T-cell (primary cell): ENCODE measurements at regions not wholly inside any gene's neighbourhood (a gene's known extent, or its start where the extent isn't known, plus 50 kb on each side); places are given as distances from the start of the nearest gene placed in this dataset.

Experiments used
- ATAC-seq, 4 experiments: fragments of 200-7000 bp in 3 of 4; fragments of 150-1000 bp in 1 of 4; cut with Tn5 transposase; replicated peaks in 1 of 4; 1 replicate in 3 of 4; 2 replicates in 1 of 4; pipeline ENCODE4 v1.10.0; 2021; ENCODE audit warnings: moderate library complexity in 3 of 4, mild to moderate bottlenecking in 2 of 4, moderate number of reproducible peaks in 1 of 4
- CTCF ChIA-PET, 2 donors: fragments of 300-600 bp; sonication (Branson Sonifier 250); formaldehyde crosslinking; loops; one replicate each; lab custom pipeline; 2022; ENCODE audit warnings: antibody characterized with exemption in 2 of 2; lab: Charles Lee
- POLR2A ChIA-PET, 2 donors: fragments of 300-600 bp; sonication (Branson Sonifier 250); formaldehyde crosslinking; loops; one replicate each; lab custom pipeline; 2022; ENCODE audit warnings: antibody characterized with exemption in 2 of 2; lab: Charles Lee
- DNase-seq, 35 experiments: peaks; one replicate each; pipeline versions ENCODE4 v3.0.0 to v3.0.0-alpha.2; 2013 to 2023
- H3K27ac ChIP-seq: one replicate; pipeline ENCODE4 v1.5.1; 2013; ENCODE audit warnings: low read length
- H3K27me3 ChIP-seq, 2 experiments: replicated peaks in 1 of 2; 1 replicate in 1 of 2; 2 replicates in 1 of 2; pipeline versions ENCODE4 v1.6.1 to v1.7.0; 2013; ENCODE audit warnings: low read length in 1 of 2, mixed read lengths in 1 of 2; ENCODE audit not compliant: control insufficient read depth in 2 of 2, insufficient read depth in 2 of 2; ENCODE audit errors: extremely low read depth in 1 of 2
- H3K36me3 ChIP-seq, 2 donors: 1 replicate in 1 of 2; 2 replicates in 1 of 2; pipeline versions ENCODE4 v1.6.1 to v1.7.0; 2013; ENCODE audit warnings: low read length in 1 of 2; ENCODE audit not compliant: control insufficient read depth in 2 of 2, insufficient read depth in 1 of 2; ENCODE audit errors: extremely low read depth in 1 of 2
- H3K4me1 ChIP-seq, 2 experiments: 1 replicate in 1 of 2; 2 replicates in 1 of 2; pipeline versions ENCODE4 v1.6.1 to v1.7.0; 2013; ENCODE audit warnings: low read length in 2 of 2, mixed read lengths in 1 of 2; ENCODE audit not compliant: insufficient read depth in 2 of 2, control insufficient read depth in 1 of 2; ENCODE audit errors: extremely low read depth in 1 of 2
- H3K4me3 ChIP-seq, 2 donors: 1 replicate in 1 of 2; 2 replicates in 1 of 2; pipeline versions ENCODE4 v1.5.1 to v1.7.0; 2013; ENCODE audit warnings: mild to moderate bottlenecking in 2 of 2, low read length in 1 of 2, moderate library complexity in 1 of 2; ENCODE audit not compliant: control insufficient read depth in 1 of 2; ENCODE audit errors: extremely low read depth in 1 of 2
- H3K9me3 ChIP-seq: 2 replicates; pipeline ENCODE4 v1.7.0; 2013
- H3K27ac Mint-ChIP-seq, 2 donors: one replicate each; pipeline ENCODE4 v1.8.0; 2020 to 2021; ENCODE audit warnings: mild to moderate bottlenecking in 2 of 2, mixed read lengths in 2 of 2
- H3K27me3 Mint-ChIP-seq, 2 donors: one replicate each; pipeline ENCODE4 v1.8.0; 2021 to 2022; ENCODE audit warnings: mixed read lengths in 2 of 2
- H3K36me3 Mint-ChIP-seq: one replicate; pipeline ENCODE4 v1.8.0; 2021; ENCODE audit warnings: mixed read lengths
- H3K4me1 Mint-ChIP-seq, 3 donors: one replicate each; pipeline ENCODE4 v1.8.0; 2020 to 2022; ENCODE audit warnings: mixed read lengths in 3 of 3, mild to moderate bottlenecking in 1 of 3
- H3K4me3 Mint-ChIP-seq, 3 donors: one replicate each; pipeline ENCODE4 v1.8.0; 2020 to 2022; ENCODE audit warnings: mild to moderate bottlenecking in 3 of 3, mixed read lengths in 3 of 3, moderate library complexity in 3 of 3
- H3K9me3 Mint-ChIP-seq, 3 donors: one replicate each; pipeline ENCODE4 v1.8.0; 2020 to 2022; ENCODE audit warnings: mixed read lengths in 3 of 3
- WGBS: methylation state at CpG from one replicate; pipeline ENCODE4 v1.1.5; 2013; ENCODE audit warnings: missing lambda C conversion rate; ENCODE audit not compliant: insufficient coverage; 5-methylcytosine and 5-hydroxymethylcytosine counted together

DNA sequence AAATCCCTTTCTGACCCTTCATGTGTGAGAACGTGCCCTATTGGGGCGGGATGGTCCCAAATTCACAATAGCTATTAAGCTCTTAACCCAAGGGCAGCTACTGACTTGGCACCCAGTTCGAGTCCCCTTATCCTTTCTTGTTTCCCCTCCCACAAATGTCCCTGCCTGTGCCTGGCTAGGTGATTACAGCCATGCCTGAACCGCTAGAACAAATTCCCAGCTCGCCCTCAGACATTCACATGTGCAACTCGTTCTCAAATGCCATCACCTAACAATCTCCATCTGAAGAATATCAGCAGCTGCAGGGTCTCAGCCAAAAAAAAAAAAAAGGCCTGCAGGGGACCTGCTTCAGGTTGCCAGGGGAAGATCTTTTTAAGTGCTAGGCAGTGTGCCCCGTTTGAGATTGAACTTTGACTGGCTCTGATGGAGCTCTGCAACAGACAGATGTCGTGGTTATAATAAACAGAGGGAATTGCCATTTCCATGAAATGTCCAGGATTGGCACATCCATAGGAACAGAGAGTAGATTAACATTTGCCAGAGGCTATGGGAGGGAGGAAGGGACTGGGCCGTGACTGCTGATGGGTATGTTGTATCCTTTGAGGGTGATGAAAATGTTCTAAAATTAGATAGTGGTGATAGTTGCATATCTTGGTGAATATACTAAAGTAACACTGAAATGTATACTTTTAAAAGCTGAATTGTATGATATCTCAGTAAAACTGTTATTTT, 347.2 kb upstream of the WWC1 start:
- DNase-seq, result no peak
- Mint-ChIP-seq H3K9me3 (peaks cover 0 to 3% (median 0%) of the 10 kb centered on the region in 3 donors), H3K4me3 (no peak overlapping the region), H3K27me3 (no peaks in the 10 kb centered on the region), H3K27ac (no peak overlapping the region), H3K4me1 (no peaks in the 10 kb centered on the region), H3K36me3 (no peaks in the 10 kb centered on the region)
- ATAC-seq, result no peak
- Histone ChIP-seq H3K36me3 (no peaks in the 10 kb centered on the region), H3K27ac (no peak overlapping the region), H3K27me3 (peaks cover 0 to 4% of the 10 kb centered on the region in 2 experiments), H3K4me1 (no peaks in the 10 kb centered on the region), H3K9me3 (no peaks in the 10 kb centered on the region), H3K4me3 (no peak overlapping the region)
- 88% methylated on average over 7 of the region's 9 CpGs for WGBS
- CTCF ChIA-PET, result interaction anchor here in 1 of 2 donors (0.7 kb wide), 1 partner anchor 26 kb away, joined by 3 read pairs; no protein-coding TSS in a partner anchor
- POLR2A ChIA-PET, result interaction anchor here in 1 of 2 donors (0.6 kb wide), 1 partner anchor 221 kb away, joined by 3 read pairs; no protein-coding TSS in a partner anchor

DNA sequence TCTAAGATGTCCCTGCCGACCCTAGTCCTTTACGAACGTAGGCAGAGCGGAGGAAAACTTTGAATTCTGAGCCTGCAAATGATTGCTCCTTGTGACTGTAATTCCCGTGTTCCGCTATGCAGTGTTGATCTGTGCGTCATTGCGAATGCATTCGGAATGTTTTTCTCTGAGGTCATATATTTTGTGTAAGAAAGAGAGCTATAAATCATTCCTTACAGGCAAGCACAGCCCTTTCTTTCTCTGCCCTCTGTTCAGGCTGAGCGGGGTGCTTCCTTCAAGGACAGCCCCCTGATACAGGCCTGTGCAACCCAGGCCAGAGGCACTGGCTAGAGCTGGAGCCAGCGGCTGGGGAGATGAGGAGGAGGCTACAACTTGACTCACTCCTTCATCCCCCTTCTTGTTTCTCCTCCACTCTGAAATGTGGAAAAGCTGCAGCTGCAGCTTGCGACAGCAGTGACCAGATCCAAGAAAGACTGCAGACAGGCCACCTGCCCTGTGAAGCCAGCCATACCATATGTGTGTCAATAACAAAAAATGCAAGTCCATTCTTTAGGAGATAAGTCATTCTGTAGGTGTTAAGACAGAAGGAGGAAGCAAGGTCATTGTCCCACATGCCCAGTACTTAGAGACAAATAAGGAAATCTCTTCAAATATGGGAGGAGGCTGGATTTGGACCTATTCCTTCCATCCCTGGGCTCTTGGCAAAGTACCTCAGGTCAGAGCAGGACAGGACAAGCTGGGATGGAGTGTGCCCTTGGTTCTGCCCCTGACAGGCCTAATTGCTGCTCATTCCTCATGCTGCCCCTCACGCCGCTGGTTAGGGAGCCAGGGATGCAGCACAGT, 345.7 kb upstream of the WWC1 start:
- Histone ChIP-seq H3K4me1 (no peaks in the 10 kb centered on the region), H3K9me3 (no peaks in the 10 kb centered on the region), H3K27ac (no peak overlapping the region), H3K4me3 (no peak overlapping the region), H3K27me3 (peaks cover 0 to 4% of the 10 kb centered on the region in 2 experiments), H3K36me3 (no peaks in the 10 kb centered on the region)
- no peak for DNase-seq
- H3K9me3 Mint-ChIP-seq, result peaks cover 0 to 3% (median 0%) of the 10 kb centered on the region in 3 donors
- 69% methylated on average over 5 of the region's 14 CpGs for WGBS
- H3K4me3 Mint-ChIP-seq, result no peak overlapping the region
- peak overlapping the region in 1 of 2 donors; percentile 6 for H3K27ac Mint-ChIP-seq
- ChIA-PET CTCF (no interaction called here), POLR2A (no interaction called here)
- H3K4me1 Mint-ChIP-seq, result no peaks in the 10 kb centered on the region
- no peaks in the 10 kb centered on the region for H3K36me3 Mint-ChIP-seq
- ATAC-seq, result no peak
- no peaks in the 10 kb centered on the region for H3K27me3 Mint-ChIP-seq

DNA sequence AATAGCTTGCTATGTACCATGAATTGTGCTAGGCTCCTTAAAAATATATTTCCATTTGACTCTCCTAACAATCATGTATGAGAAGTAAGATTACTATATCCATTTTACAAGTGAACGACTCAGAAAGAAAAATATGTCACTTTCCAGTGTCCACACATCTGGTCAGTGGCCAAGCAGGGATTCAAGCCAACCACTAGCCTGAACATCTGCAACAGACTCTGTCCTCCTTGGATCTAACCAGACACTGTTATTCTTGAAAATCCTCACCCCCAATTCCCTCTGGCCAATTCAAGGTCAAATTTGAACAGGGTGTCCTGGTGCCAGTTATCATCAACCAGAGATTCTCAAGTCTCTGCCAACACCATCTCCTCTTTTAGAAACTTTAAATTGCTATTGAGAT, 344.1 kb upstream of the WWC1 start:
- 86% methylated on average over 1 of the region's 1 CpG for WGBS
- POLR2A ChIA-PET, result no interaction called here
- no peak overlapping the region for H3K27ac Mint-ChIP-seq

DNA sequence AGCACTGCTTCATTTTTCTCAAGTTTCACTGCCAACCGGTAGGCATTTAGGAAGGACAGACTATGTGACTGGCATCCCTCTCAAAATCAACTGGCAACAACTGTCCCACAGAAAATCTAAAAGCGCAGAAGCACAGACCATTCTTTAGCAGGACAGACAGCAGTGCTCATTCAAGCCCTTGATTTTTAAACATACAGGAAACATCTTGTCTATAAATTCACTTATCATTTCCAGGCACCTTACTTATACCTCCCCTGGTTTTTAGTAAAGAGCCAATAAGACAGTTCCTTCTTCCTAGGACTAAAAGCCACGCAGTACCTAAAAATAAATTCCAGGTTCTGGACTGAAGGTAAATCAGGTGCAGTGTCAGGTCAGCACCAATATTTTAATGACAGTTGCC, 343.2 kb upstream of the WWC1 start:
- CTCF ChIA-PET, result no interaction called here
- Mint-ChIP-seq H3K36me3 (no peaks in the 10 kb centered on the region), H3K27me3 (no peaks in the 10 kb centered on the region), H3K27ac (no peak overlapping the region), H3K9me3 (peaks cover 0 to 3% (median 0%) of the 10 kb centered on the region in 3 donors), H3K4me3 (no peak overlapping the region), H3K4me1 (peaks cover 0 to 6% (median 0%) of the 10 kb centered on the region in 3 donors)
- H3K9me3 ChIP-seq, result no peaks in the 10 kb centered on the region
- ATAC-seq (no peak), DNase-seq (no peak)
- no peak overlapping the region for H3K4me3 ChIP-seq
- H3K27me3 ChIP-seq, result peaks cover 0 to 4% of the 10 kb centered on the region in 2 experiments
- POLR2A ChIA-PET, result no interaction called here
- H3K4me1 ChIP-seq, result no peaks in the 10 kb centered on the region
- WGBS, result 6% methylated on average over 2 of the region's 3 CpGs
- no peaks in the 10 kb centered on the region for H3K36me3 ChIP-seq
- H3K27ac ChIP-seq, result no peak overlapping the region

More for the DNA sequence above, 344.1 kb upstream of the WWC1 start:
- peaks cover 0 to 3% (median 0%) of the 10 kb centered on the region in 3 donors for H3K9me3 Mint-ChIP-seq
- CTCF ChIA-PET, result no interaction called here
- Histone ChIP-seq H3K36me3 (no peaks in the 10 kb centered on the region), H3K27me3 (peaks cover 0 to 4% of the 10 kb centered on the region in 2 experiments), H3K4me3 (no peak overlapping the region), H3K9me3 (no peaks in the 10 kb centered on the region), H3K27ac (no peak overlapping the region), H3K4me1 (no peaks in the 10 kb centered on the region)
- H3K27me3 Mint-ChIP-seq, result no peaks in the 10 kb centered on the region
- DNase-seq (no peak), ATAC-seq (no peak)
- no peak overlapping the region for H3K4me3 Mint-ChIP-seq
- H3K36me3 Mint-ChIP-seq, result no peaks in the 10 kb centered on the region
- peaks cover 0 to 6% (median 0%) of the 10 kb centered on the region in 3 donors for H3K4me1 Mint-ChIP-seq

DNA sequence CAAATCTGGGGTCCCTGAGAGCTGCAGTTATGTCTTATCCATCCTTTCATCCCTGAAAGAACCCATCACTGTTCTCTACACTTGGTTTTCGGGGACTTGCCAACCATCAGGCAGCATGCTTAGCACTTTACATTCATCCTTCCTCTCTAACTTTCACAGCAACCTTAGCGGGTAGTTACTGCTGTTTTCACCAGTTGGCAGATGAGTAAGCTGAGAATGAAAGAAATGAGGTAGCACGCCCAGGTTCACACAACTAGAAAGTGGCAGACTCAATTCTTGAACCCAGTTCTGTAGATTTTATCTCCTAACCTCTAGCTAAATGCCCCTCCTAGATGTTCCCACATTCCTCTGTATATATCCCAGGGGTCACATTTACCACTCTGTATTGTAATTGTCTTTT, 342.0 kb upstream of the WWC1 start:
- no CpG with 5 or more reads among the region's 3 CpGs for WGBS
- H3K4me3 ChIP-seq, result no peak overlapping the region

DNA sequence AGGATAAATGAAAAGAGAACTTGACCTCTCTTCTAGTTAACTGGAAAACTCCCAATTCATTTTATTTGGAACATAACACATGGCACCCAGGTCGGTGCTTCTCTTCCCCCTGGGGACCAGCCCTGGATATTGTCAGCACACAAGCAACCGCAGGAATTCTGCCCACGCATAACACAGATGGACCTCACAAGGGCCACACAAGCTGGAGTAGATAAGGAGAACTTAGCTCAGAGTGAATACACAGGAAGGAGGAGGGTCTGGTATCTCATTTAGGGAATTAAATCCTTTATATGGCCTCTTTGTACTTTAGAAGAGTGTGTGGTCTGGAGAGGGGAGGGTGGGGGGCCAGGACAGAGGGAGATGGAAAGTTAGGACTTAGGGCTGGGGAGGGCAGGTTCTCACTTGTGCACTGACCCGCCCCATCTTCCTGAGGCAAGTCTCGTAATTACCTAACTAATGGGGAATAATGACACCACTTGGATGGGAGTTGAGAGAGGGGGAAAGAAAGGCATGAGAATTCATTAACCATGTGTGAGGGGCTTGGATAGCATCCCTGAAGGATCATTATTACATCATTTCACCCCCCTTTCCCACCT, 341.2 kb upstream of the WWC1 start:
- Histone ChIP-seq H3K27ac (no peak overlapping the region), H3K9me3 (no peaks in the 10 kb centered on the region), H3K27me3 (peaks cover 0 to 4% of the 10 kb centered on the region in 2 experiments), H3K36me3 (no peaks in the 10 kb centered on the region), H3K4me1 (no peaks in the 10 kb centered on the region), H3K4me3 (no peak overlapping the region)
- Mint-ChIP-seq H3K36me3 (no peaks in the 10 kb centered on the region), H3K4me3 (no peak overlapping the region), H3K4me1 (peaks cover 0 to 6% (median 0%) of the 10 kb centered on the region in 3 donors), H3K9me3 (peaks cover 0 to 3% (median under 1%) of the 10 kb centered on the region in 3 donors), H3K27ac (no peak overlapping the region), H3K27me3 (no peaks in the 10 kb centered on the region)
- CTCF ChIA-PET, result no interaction called here
- ATAC-seq, result no peak
- POLR2A ChIA-PET, result no interaction called here
- no peak for DNase-seq
- WGBS, result 50% methylated on average over 1 of the region's 5 CpGs

More for the DNA sequence above, 342.0 kb upstream of the WWC1 start:
- Histone ChIP-seq H3K27me3 (peaks cover 0 to 4% of the 10 kb centered on the region in 2 experiments), H3K27ac (no peak overlapping the region), H3K4me1 (no peaks in the 10 kb centered on the region), H3K9me3 (no peaks in the 10 kb centered on the region), H3K36me3 (no peaks in the 10 kb centered on the region)
- Mint-ChIP-seq H3K27ac (no peak overlapping the region), H3K9me3 (peaks cover 0 to 3% (median 0%) of the 10 kb centered on the region in 3 donors), H3K4me1 (peaks cover 0 to 6% (median 0%) of the 10 kb centered on the region in 3 donors), H3K4me3 (no peak overlapping the region), H3K27me3 (no peaks in the 10 kb centered on the region), H3K36me3 (no peaks in the 10 kb centered on the region)
- ChIA-PET POLR2A (no interaction called here), CTCF (no interaction called here)
- ATAC-seq (no peak), DNase-seq (no peak)
